Heart left ventricle (tissue), 13 donors: ENCODE measurements at regions not wholly inside any gene's neighbourhood (a gene's known extent, or its start where the extent isn't known, plus 50 kb on each side); places are given as distances from the start of the nearest gene placed in this dataset.

ENCODE experiments used
- CTCF ChIP-seq, 12 donors: fragments of 200-600 bp; sonication (generic) in 4 of 12; IDR thresholded peaks; one replicate each; pipeline versions ENCODE4 v1.5.0 to v1.8.0; 2018 to 2022; ENCODE audit warnings: antibody characterized with exemption in 12 of 12, mild to moderate bottlenecking in 5 of 12
- POLR2A ChIP-seq, 2 donors: fragments of 450-650 bp; IDR thresholded peaks; one replicate each; pipeline ENCODE4 v1.6.1; 2017; ENCODE audit warnings: antibody characterized with exemption in 2 of 2, mild to moderate bottlenecking in 2 of 2, moderate library complexity in 2 of 2
- donor health status: ischemic (EF 13 %, LVEDD 7.1; RV severe dilation, severe dysfunction).
- donor health status: DM: no; HTN: yes; CAD: no.
- donor health status: DM: no; HTN: no; CAD: no.
- donor health status: ischemic (EF 25% LVEDD 6.9; RV normal size, moderate dysfunction).
- donor health status: ischemic (EF 25% LVEDD 5.7; RV mildly dilated, moderate dysfunction).
- donor health status: ischemic (EF 35%, LVEDD 5.7; RV mildly dilated, moderate dysfunction).
- donor health status: nonischemic (EF 11% LVEDD 7.7; RV severe dilation, severe dysfunction).
- donor health status: DM: yes; HTN: yes; CAD: no.
- donor health status: PGD.
- donor health status: ischemic (EF 29% LVEDD 5.4; RV normal size, mild dysfunction).
- donor health status: nonischemic (EF 23%, LVEDD 6.1; RV moderate dilation, normal function).

- TF ChIP-seq CTCF (IDR thresholded peaks at IDR 0.05) = no peak
- no peak for TF ChIP-seq POLR2A (IDR thresholded peaks at IDR 0.05)
Measured at GRCh38 chr4:123517176-123517575, 120.6 kb downstream of the SPRY1 start.
